ENCODE measurements at regions not wholly inside any gene's neighbourhood (a gene's known extent, or its start where the extent isn't known, plus 50 kb on each side); places are given as distances from the start of the nearest gene placed in this dataset.

DNA sequence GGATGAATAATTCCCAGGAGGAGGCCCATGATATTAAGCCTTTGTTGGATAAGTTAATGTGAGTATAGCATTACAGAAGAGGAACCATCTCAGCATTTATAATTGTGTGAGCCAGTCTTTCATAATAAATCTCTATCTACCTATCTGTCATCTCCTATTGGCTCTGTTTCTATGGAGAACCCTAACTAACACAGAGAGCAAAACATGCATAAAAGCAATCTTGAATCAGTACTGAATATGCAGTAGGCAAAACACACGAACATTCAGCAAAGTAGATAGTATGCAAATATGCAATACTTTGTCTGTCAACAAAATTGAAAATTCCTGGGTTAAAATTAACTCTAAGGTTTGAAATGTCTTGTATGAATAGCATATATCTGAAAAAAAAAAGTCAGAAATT lies 966.3 kb downstream of the DIAPH3 start:
- TF ChIP-seq POLR2A (IDR thresholded peaks at IDR 0.05) (no peak), CTCF (IDR thresholded peaks at IDR 0.05) (no peak)
